ENCODE measurements at regions not wholly inside any gene's neighbourhood (a gene's known extent, or its start where the extent isn't known, plus 50 kb on each side); places are given as distances from the start of the nearest gene placed in this dataset.

DNA sequence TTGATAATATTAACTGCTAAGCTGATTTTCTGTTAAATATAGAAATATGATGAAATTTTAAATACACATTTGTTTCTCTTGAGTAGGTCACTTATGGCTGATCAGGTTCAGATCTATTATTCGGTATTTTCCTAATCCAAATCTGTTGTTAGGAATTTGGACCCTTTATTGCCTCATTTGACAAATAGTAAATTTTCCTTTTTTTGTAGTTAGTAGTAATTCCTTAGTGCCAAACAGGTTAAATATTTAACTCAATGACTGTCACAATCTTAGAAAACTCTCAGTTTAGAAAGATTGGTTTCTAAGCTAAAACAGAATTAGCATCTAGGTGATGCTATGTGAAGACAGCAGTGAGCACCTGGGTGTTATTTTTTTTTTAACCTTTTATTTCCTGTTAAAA, 1598.9 kb downstream of the KHDRBS2 start:
- intact Hi-C loops (cut with micrococcal nuclease): no loop called here
- no peak for DNase-seq
- Histone ChIP-seq H3K4me3 (ENCODE audit: low read length) (no peak overlapping the region), H3K9me3 (ENCODE audit: low read length) (no peaks in the 10 kb centered on the region), H3K4me1 (ENCODE audit: insufficient read depth, low read length) (no peaks in the 10 kb centered on the region), H4K20me1 (ENCODE audit: low read length) (no peaks in the 10 kb centered on the region), H3K27me3 (ENCODE audit: low read length) (no peaks in the 10 kb centered on the region), H3F3A (ENCODE audit: low read length, unreplicated experiment) (no peaks in the 10 kb centered on the region), H3K4me2 (ENCODE audit: low read length) (no peak overlapping the region), H3K36me3 (ENCODE audit: low read depth, low read length) (no peaks in the 10 kb centered on the region), H3K9me2 (replicated peaks; ENCODE audit: low read length) (no peaks in the 10 kb centered on the region), H2AFZ (ENCODE audit: low read length) (no peak overlapping the region), H3K27ac (ENCODE audit: low read length) (no peak overlapping the region), H3K9ac (ENCODE audit: low read length) (no peak overlapping the region), H3K79me2 (ENCODE audit: low read length) (no peaks in the 10 kb centered on the region)
- TF ChIP-seq EZH2phosphoT487 (IDR thresholded peaks at IDR 0.05; ENCODE audit: borderline replicate concordance, low read length): no peak
- TF ChIP-seq EZH2 (IDR thresholded peaks at IDR 0.05; ENCODE audit: low read length, unreplicated experiment): no peak
- TF ChIP-seq, protein P1, sequence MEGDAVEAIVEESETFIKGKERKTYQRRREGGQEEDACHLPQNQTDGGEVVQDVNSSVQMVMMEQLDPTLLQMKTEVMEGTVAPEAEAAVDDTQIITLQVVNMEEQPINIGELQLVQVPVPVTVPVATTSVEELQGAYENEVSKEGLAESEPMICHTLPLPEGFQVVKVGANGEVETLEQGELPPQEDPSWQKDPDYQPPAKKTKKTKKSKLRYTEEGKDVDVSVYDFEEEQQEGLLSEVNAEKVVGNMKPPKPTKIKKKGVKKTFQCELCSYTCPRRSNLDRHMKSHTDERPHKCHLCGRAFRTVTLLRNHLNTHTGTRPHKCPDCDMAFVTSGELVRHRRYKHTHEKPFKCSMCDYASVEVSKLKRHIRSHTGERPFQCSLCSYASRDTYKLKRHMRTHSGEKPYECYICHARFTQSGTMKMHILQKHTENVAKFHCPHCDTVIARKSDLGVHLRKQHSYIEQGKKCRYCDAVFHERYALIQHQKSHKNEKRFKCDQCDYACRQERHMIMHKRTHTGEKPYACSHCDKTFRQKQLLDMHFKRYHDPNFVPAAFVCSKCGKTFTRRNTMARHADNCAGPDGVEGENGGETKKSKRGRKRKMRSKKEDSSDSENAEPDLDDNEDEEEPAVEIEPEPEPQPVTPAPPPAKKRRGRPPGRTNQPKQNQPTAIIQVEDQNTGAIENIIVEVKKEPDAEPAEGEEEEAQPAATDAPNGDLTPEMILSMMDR (conservative IDR thresholded peaks at IDR 0.05; ENCODE audit: low read depth, low read length): no peak
- no peak for ATAC-seq
- CTCF ChIA-PET: no interaction called here
- no TSS peak for BruUV-seq (replicated peaks)
- POLR2A ChIA-PET (ENCODE audit: unreplicated experiment): no interaction called here

DNA sequence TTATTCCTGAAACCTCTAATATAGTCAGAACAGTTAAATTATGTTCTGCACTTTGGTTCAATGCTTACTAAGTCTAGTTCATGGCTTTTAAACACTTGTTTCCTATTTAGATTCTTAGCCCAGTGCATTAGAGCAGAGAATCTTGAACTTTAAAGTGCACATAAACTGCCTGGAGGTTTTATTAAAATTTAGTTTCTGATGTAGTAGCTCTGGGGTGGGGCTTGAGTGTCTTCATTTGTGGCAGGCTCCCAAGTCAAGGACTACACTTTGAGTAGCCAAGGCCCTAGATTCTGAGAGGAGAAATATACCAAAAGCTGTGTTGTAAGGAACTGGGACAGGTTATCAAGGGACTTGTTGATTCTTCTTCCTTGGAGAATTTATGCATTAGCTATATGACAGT, 1604.2 kb downstream of the KHDRBS2 start:
- DNase-seq: no peak
- no peaks in the 10 kb centered on the region for H3K4me1 ChIP-seq (ENCODE audit: insufficient read depth, low read length)
- H3K9me2 ChIP-seq (replicated peaks; ENCODE audit: low read length): no peaks in the 10 kb centered on the region
- H3K27me3 ChIP-seq (ENCODE audit: low read length): no peaks in the 10 kb centered on the region
- H3K36me3 ChIP-seq (ENCODE audit: low read depth, low read length): no peaks in the 10 kb centered on the region
- BruUV-seq (replicated peaks): no TSS peak
- TF ChIP-seq EZH2phosphoT487 (IDR thresholded peaks at IDR 0.05; ENCODE audit: borderline replicate concordance, low read length) (no peak), EZH2 (IDR thresholded peaks at IDR 0.05; ENCODE audit: low read length, unreplicated experiment) (no peak)
- TF ChIP-seq, protein P1 (conservative IDR thresholded peaks at IDR 0.05; ENCODE audit: low read depth, low read length): no peak
- H3K27ac ChIP-seq (ENCODE audit: low read length): no peak overlapping the region
- no peak for ATAC-seq
- POLR2A ChIA-PET (ENCODE audit: unreplicated experiment): no interaction called here
- H3K4me2 ChIP-seq (ENCODE audit: low read length): no peak overlapping the region
- H2AFZ ChIP-seq (ENCODE audit: low read length): no peak overlapping the region
- no peaks in the 10 kb centered on the region for H3K79me2 ChIP-seq (ENCODE audit: low read length)
- H3K9ac ChIP-seq (ENCODE audit: low read length): no peak overlapping the region
- H3F3A ChIP-seq (ENCODE audit: low read length, unreplicated experiment): no peaks in the 10 kb centered on the region
- no peaks in the 10 kb centered on the region for H3K9me3 ChIP-seq (ENCODE audit: low read length)
- H4K20me1 ChIP-seq (ENCODE audit: low read length): no peaks in the 10 kb centered on the region
- no peak overlapping the region for H3K4me3 ChIP-seq (ENCODE audit: low read length)
- intact Hi-C loops (cut with micrococcal nuclease): no loop called here
- CTCF ChIA-PET: no interaction called here

DNA sequence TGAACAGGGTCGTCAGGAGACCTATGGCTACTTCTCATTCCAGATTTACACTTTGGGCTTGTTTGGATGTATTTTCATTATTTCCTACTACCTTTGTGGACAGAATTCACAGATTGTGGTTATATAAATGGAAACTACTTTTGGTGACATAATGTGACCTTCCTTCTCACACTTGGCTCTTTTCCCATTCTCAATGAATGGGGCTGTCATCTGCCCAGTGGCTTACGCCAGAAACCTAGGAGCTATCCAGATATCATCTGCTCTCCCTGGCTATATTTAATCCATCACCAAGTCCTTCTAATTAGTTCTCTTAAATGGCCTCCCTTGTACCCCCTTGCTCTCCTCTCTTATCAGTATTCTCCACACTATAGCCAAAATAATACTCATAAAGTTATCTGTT, 1606.8 kb downstream of the KHDRBS2 start:
- intact Hi-C loops (cut with micrococcal nuclease): no loop called here
- Histone ChIP-seq H3K4me3 (ENCODE audit: low read length) (no peak overlapping the region), H2AFZ (ENCODE audit: low read length) (no peak overlapping the region), H4K20me1 (ENCODE audit: low read length) (no peaks in the 10 kb centered on the region), H3K27me3 (ENCODE audit: low read length) (no peaks in the 10 kb centered on the region), H3K9me3 (ENCODE audit: low read length) (0 out of 2 replicates have a peak, but pooled peaks cover 3% of the 10 kb centered on the region), H3K36me3 (ENCODE audit: low read depth, low read length) (no peaks in the 10 kb centered on the region), H3K9ac (ENCODE audit: low read length) (no peak overlapping the region), H3K9me2 (replicated peaks; ENCODE audit: low read length) (no peaks in the 10 kb centered on the region), H3K27ac (ENCODE audit: low read length) (no peak overlapping the region), H3K4me2 (ENCODE audit: low read length) (no peak overlapping the region), H3F3A (ENCODE audit: low read length, unreplicated experiment) (no peaks in the 10 kb centered on the region), H3K4me1 (ENCODE audit: insufficient read depth, low read length) (no peaks in the 10 kb centered on the region), H3K79me2 (ENCODE audit: low read length) (no peaks in the 10 kb centered on the region)
- DNase-seq (no peak), ATAC-seq (no peak)
- no TSS peak for BruUV-seq (replicated peaks)
- no peak for TF ChIP-seq EZH2phosphoT487 (IDR thresholded peaks at IDR 0.05; ENCODE audit: borderline replicate concordance, low read length)
- TF ChIP-seq, protein P1 (conservative IDR thresholded peaks at IDR 0.05; ENCODE audit: low read depth, low read length): no peak
- no peak for TF ChIP-seq EZH2 (IDR thresholded peaks at IDR 0.05; ENCODE audit: low read length, unreplicated experiment)
- CTCF ChIA-PET: no interaction called here
- POLR2A ChIA-PET (ENCODE audit: unreplicated experiment): interaction anchor here (0.6 kb wide), 1 partner anchor 29 kb away, joined by 4 read pairs; no protein-coding TSS in a partner anchor
